Sciatic nerve (tissue), 2 donors: ENCODE measurements at regions not wholly inside any gene's neighbourhood (a gene's known extent, or its start where the extent isn't known, plus 50 kb on each side); places are given as distances from the start of the nearest gene placed in this dataset.

ENCODE experiments used
- ATAC-seq: fragments of 200-7000 bp; cut with Tn5 transposase; one replicate; pipeline ENCODE4 v1.9.1; 2020; ENCODE audit warnings: mild to moderate bottlenecking, moderate library complexity
- DNase-seq: peaks from one replicate; pipeline ENCODE4 v3.0.0-alpha.2; 2020; ENCODE audit warnings: low spot score
- intact Hi-C: fragments of 100-400 bp; cut with DNase I; formaldehyde crosslinking; loops from one replicate; pipeline ENCODE4 v1.14.2; 2022
- donor health status: DM: no; HTN: no; CAD: no.
- donor health status: DM: no; HTN: no; CAD: no.

GRCh38 chr20:20894753-20895152, 182.3 kb upstream of the RALGAPA2 start:
- DNase-seq (peak; percentile 73), ATAC-seq (peak; percentile 93)
- intact Hi-C loops: no loop called here

GRCh38 chr20:20894280-20894679, 181.8 kb upstream of the RALGAPA2 start:
- ATAC-seq (peak; percentile 82), DNase-seq (no peak)
- intact Hi-C loops: no loop called here

GRCh38 chr20:20892328-20892727, 179.9 kb upstream of the RALGAPA2 start:
- DNase-seq (no peak), ATAC-seq (no peak)
- intact Hi-C loops: no loop called here

- intact Hi-C loops: no loop called here
- no peak for DNase-seq
- no peak for ATAC-seq
Measured at GRCh38 chr20:20890751-20891150, 178.3 kb upstream of the RALGAPA2 start.

- DNase-seq: no peak
- no peak for ATAC-seq
- intact Hi-C loops: no loop called here
Measured at GRCh38 chr20:20888936-20889335, 176.5 kb upstream of the RALGAPA2 start.

- ATAC-seq: no peak
- no peak for DNase-seq
- intact Hi-C loops: no loop called here
Measured at GRCh38 chr20:20888266-20888656, 175.8 kb upstream of the RALGAPA2 start.

GRCh38 chr20:20887593-20888265, 175.3 kb upstream of the RALGAPA2 start:
- intact Hi-C loops: no loop called here
- ATAC-seq (no peak), DNase-seq (no peak)

GRCh38 chr20:20881808-20882207, 169.4 kb upstream of the RALGAPA2 start:
- intact Hi-C loops: no loop called here
- no peak for ATAC-seq
- DNase-seq: no peak

- no peak for ATAC-seq
- intact Hi-C loops: no loop called here
- no peak for DNase-seq
Measured at GRCh38 chr20:20877079-20877478, 164.6 kb upstream of the RALGAPA2 start.

GRCh38 chr20:20875716-20876115, 163.3 kb upstream of the RALGAPA2 start:
- DNase-seq (no peak), ATAC-seq (no peak)
- intact Hi-C loops: no loop called here

- ATAC-seq (no peak), DNase-seq (no peak)
- intact Hi-C loops: no loop called here
Measured at GRCh38 chr20:20872428-20872827, 160.0 kb upstream of the RALGAPA2 start.

- DNase-seq (no peak), ATAC-seq (no peak)
- intact Hi-C loops: loop anchor here (10.0 kb wide), 1 partner anchor 636 kb away; no protein-coding TSS in a partner anchor
Measured at GRCh38 chr20:20869161-20869775, 156.8 kb upstream of the RALGAPA2 start.

GRCh38 chr20:20864351-20865096, 152.1 kb upstream of the RALGAPA2 start:
- ATAC-seq: peak; percentile 69
- intact Hi-C loops: loop anchor here (10.0 kb wide), 1 partner anchor 640 kb away; no protein-coding TSS in a partner anchor
- no peak for DNase-seq

- intact Hi-C loops: loop anchor here (10.0 kb wide), 1 partner anchor 645 kb away; no protein-coding TSS in a partner anchor
- peak; percentile 86 for ATAC-seq
Measured at GRCh38 chr20:20860078-20860806, 147.8 kb upstream of the RALGAPA2 start.

GRCh38 chr20:20859510-20859909, 147.1 kb upstream of the RALGAPA2 start:
- ATAC-seq (no peak), DNase-seq (no peak)
- intact Hi-C loops: no loop called here

More at GRCh38 chr20:20860078-20860806, 147.8 kb upstream of the RALGAPA2 start:
- DNase-seq: peak; percentile 96

- intact Hi-C loops: no loop called here
- no peak for ATAC-seq
Measured at GRCh38 chr20:20856956-20857355, 144.5 kb upstream of the RALGAPA2 start.

GRCh38 chr20:20856306-20856705, 143.9 kb upstream of the RALGAPA2 start:
- ATAC-seq: no peak
- DNase-seq: no peak
- intact Hi-C loops: no loop called here

More at GRCh38 chr20:20856956-20857355, 144.5 kb upstream of the RALGAPA2 start:
- no peak for DNase-seq

- intact Hi-C loops: no loop called here
- no peak for ATAC-seq
- no peak for DNase-seq
Measured at GRCh38 chr20:20851385-20851784, 138.9 kb upstream of the RALGAPA2 start.

GRCh38 chr20:20850407-20850806, 138.0 kb upstream of the RALGAPA2 start:
- intact Hi-C loops: no loop called here
- DNase-seq: no peak
- no peak for ATAC-seq
